Activated naive CD4-positive, alpha-beta T cell treated with anti-CD3 and anti-CD28 coated beads, Interleukin-2, amount 50 U/mL, for 16 hours (primary cell): ENCODE measurements at regions not wholly inside any gene's neighbourhood (a gene's known extent, or its start where the extent isn't known, plus 50 kb on each side); places are given as distances from the start of the nearest gene placed in this dataset.
"Not testable (repeated sequence)": the region's sequence is repeated elsewhere in the genome, so short reads cannot be mapped to it uniquely, and the experiment has no call there.

Source experiments
- DNase-seq: peaks from one replicate; pipeline ENCODE4 v3.0.0-alpha.2; 2020

DNA sequence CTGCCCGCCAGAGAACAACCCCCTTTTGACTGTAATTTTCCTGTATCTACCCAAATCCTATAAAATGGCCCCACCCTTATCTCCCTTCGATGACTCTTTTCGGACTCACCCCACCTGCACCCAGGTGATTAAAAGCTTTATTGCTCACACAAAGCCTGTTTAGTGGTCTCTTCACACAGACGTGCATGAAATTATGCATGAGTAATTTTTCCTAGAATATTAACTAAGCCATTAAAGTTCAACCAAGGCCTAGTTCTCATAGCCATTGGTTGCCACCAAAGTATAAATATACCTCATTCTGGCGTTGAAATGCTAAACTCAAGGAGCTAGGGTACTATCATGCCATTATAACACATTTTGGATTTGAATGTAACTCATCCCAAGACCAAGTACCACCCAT is 243.9 kb downstream of the ZNF608 start:
- DNase-seq = no peak

GRCh38 chr5:124499818-124500217 is 246.6 kb downstream of the ZNF608 start:
- DNase-seq = not testable (repeated sequence)

DNA sequence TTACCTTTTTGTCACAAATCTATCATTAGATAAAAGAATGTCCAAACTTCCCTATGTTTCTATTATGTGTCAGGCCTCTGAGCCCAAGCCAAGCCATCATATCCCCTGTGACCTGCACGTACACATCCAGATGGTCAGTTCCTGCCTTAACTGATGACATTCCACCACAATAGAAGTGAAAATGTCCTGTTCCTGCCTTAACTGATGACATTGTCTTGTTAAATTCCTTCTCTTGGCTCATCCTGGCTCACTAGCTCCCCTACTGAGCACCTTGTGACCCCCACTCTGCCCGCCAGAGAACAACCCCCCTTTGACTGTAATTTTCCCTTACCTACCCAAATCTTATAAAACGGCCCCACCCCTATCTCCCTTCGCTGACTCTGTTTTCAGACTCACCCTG is 249.5 kb downstream of the ZNF608 start:
- DNase-seq = not testable (repeated sequence)

DNA sequence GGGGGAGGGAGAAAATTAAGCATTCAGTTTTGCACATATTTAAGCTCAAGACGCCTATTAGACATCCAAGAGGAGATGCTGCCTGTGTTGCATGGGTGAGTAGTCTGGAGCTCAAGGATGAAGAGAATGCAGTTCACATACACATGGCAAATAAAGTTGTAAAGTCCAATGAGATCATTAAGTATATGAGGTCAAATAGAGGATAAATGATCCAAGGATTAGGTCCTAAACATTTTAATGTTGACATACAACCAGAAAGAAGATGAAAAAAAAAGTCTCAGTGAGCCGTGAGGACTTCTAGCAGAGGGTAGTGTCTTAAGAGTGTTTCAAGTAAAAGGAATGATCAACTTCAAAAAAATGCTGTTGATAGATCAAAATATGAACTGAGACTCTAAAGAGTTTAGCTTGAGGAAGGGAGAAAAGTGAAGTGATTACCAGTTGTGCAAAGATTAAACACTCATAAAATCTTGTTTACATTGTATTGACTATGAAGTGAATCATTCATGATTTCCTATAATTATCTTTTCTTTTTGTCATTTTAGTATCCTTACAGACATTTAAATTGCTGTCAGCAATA is 251.8 kb downstream of the ZNF608 start:
- DNase-seq = no peak

- DNase-seq = no peak
Observed at GRCh38 chr5:124492444-124493224, 253.8 kb downstream of the ZNF608 start.

GRCh38 chr5:124490315-124490714 is 256.1 kb downstream of the ZNF608 start:
- not testable (repeated sequence) for DNase-seq

DNA sequence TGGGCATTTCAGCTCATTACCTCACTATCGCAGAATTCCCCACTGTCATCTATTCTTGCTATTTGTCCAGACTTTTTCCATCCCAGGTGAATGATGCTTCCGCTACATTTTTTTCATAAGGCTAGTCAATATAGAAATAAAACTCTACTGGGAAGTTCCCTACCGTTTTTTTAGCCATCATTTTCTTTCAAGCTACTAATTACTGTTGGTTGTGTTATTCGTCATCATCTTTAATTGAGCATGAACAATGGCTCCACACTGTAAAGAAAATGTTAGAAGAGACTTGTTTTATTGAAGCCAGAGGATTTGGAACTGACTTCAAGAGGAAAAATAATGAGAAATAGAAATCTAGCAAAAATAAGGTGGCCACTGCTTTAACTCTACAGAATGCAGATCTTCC is 265.0 kb downstream of the ZNF608 start:
- DNase-seq = no peak

- DNase-seq = no peak
Observed at GRCh38 chr5:124480964-124481363, 265.5 kb downstream of the ZNF608 start.

GRCh38 chr5:124480022-124480421 is 266.4 kb downstream of the ZNF608 start:
- DNase-seq = no peak

GRCh38 chr5:124478264-124478663 is 268.2 kb downstream of the ZNF608 start:
- no peak for DNase-seq

DNA sequence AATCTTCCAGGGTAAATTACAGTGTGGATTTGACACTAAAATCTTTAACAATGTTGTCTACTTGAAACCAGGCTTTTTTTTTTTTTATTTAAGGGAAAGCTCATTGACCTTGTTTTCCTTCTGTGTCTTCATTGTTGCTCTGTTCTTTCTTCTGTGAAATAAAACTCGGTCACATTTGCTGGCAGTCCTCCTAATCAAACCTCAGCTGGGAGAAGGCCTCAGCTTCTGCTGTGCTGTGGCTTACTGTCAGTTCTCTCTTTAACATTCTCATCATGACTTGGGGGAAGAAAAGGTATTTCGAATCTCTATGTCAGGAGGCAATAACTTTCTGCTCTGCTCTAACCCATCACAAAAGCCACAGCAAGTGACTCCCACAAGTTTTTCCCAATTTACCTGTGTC is 268.9 kb downstream of the ZNF608 start:
- DNase-seq = no peak

- DNase-seq = no peak
Observed at GRCh38 chr5:124477062-124477461, 269.4 kb downstream of the ZNF608 start.

DNA sequence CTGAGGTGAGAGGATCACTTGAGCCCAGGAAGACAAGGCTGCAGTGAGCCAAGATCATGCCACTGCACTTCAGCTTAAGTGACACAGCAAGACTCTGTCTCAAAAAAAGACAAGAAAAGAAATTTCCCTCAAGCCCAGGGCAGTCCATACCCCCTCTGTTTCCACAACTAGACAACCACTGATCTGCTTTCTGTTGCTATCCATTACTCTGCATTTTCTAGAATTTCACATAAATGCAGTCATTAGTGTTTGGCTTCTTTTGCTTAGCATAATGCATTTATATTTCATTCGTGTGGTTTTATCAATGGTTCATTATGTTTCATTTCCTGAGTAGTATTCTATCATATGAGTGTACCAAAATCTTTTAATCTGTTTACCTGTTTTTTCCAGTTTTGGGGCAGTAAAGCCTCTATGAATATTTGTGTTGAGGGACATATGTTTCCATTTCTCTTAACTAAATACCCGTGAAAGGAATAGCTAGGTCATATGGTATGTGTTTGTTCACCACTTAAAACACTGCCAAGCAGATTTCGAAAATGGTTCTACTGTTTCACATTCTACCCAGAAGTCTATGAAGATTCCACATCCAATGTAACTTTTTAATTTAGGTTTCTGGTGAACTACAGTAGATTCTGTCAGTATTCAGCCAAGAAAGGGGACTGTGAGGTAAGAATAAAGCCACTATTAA is 271.8 kb downstream of the ZNF608 start:
- no peak for DNase-seq

GRCh38 chr5:124468671-124469411 is 277.6 kb downstream of the ZNF608 start:
- DNase-seq = no peak

GRCh38 chr5:124467745-124468144 is 278.7 kb downstream of the ZNF608 start:
- no peak for DNase-seq

- DNase-seq = no peak
Observed at GRCh38 chr5:124466011-124466410, 280.4 kb downstream of the ZNF608 start.

- DNase-seq = no peak
Observed at GRCh38 chr5:124463851-124464250, 282.6 kb downstream of the ZNF608 start.

DNA sequence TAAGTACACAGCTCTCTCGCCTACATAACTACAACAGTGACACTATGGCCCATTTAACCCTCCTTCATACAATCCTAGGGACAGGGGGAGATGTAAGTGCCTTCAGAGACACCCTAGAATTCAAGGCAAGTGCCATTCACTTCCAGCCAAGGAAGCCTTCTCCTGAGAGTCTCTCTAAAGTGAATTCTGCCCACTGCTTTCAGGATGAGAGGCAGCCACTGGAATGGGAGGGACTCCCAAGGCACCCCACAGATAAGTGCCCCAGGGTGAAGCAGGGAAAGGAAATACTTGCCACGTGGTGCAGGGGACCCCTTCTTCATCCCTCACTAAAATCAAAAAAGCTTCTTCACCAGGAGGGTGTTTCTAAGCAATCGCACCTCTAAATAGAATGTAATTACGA is 283.7 kb downstream of the ZNF608 start:
- no peak for DNase-seq

DNA sequence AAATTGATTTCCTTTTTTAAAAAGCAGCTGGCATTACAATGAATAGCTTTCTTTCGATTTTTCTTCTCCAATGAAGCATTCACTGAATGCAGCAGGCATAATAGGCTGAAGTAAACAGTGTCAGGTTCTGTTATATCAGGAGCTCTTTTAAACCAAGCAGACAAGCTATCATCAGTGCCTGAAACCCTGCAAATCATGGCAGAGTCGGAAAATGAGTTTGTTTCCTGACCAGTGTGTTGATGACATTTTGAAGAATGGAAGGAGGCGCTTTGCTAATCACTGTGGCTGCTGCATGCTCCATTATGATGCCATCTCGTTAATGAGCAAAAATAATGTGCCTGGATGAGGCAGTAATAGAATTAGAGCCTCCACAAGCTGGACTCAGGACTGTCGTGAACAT is 284.5 kb downstream of the ZNF608 start:
- no peak for DNase-seq

DNA sequence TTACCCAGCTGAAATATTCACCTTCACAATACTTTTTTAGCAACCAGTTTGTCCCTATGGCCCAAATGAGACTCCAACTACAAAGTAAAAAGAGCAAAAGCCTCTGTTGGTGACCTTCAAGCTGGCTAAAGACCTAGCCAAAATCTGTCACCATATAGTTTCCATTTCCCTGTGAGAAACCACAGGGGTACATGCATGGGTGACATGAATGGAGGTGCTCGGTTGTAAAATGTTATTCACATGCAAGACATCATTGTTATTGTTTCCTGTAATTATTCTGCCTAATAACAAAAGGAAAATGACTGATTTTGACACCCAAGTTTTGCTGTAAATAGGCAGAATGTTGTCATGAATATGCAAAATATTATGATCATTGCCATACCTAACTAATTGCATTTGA is 285.3 kb downstream of the ZNF608 start:
- no peak for DNase-seq

- no peak for DNase-seq
Observed at GRCh38 chr5:124460642-124461041, 285.8 kb downstream of the ZNF608 start.

DNA sequence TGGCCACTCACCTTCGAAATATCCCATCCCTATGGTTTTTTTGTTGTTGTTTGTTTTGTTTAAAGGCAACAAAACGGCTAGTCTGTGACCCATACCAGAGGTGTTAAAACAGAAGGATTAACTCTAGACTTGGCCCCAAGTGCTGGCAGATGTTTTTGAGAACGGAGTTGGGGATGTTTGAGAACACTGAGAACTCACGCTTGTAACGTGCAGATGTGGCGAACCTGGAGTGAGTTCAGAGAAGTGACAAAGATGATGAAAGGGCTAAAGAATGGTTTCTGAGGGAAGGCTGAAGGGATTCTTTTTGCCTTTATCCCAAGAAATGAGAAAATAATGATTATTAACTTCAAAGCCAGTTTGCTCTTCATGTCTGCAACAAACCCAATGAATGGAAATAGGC is 286.5 kb downstream of the ZNF608 start:
- DNase-seq = no peak

- no peak for DNase-seq
Observed at GRCh38 chr5:124457901-124458300, 288.5 kb downstream of the ZNF608 start.

DNA sequence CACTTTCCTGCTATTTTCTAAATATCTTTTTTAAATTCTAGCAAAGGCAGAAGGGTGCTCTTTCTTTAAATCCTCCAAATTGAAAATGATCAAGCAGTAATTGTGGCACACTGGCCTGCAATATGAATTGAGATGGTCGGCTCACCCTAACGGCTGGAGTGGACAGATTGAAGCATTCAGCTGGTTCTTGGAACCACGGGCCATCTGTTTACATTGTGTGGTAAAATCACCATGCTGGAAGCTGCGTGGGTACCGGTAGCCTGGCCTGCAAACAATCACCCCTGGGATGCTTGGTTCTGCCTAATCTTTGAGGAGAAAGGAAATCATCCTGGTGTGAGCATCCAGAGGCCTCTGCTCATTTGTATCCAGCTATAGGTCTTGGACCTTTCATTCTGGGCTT is 289.3 kb downstream of the ZNF608 start:
- DNase-seq = no peak
